ENCODE measurements at regions not wholly inside any gene's neighbourhood (a gene's known extent, or its start where the extent isn't known, plus 50 kb on each side); places are given as distances from the start of the nearest gene placed in this dataset.

GRCh38 chr9:126225611-126226609 lies 100.7 kb upstream of the MVB12B start (continued):
- TF ChIP-seq TBP (IDR thresholded peaks at IDR 0.05; ENCODE audit: low read depth, low read length): no peak
- TF ChIP-seq MAFK (IDR thresholded peaks at IDR 0.05; ENCODE audit: low read depth, low read length): no peak
- no peak for TF ChIP-seq NRF1 (IDR thresholded peaks at IDR 0.05; ENCODE audit: low read depth, low read length)
- TF ChIP-seq GTF2F1 (IDR thresholded peaks at IDR 0.05; ENCODE audit: borderline replicate concordance, low read depth, low read length): no peak
- TF ChIP-seq CEBPB (IDR thresholded peaks at IDR 0.05; ENCODE audit: low read depth, low read length): no peak
- TF ChIP-seq HDAC2 (IDR thresholded peaks at IDR 0.05; ENCODE audit: borderline replicate concordance in 1 of 2, low read depth in 2 of 2, low read length in 2 of 2): no peak
- no peak for TF ChIP-seq BACH1 (IDR thresholded peaks at IDR 0.05; ENCODE audit: low read length)
